OCI-LY7 (cell line): ENCODE measurements at regions not wholly inside any gene's neighbourhood (a gene's known extent, or its start where the extent isn't known, plus 50 kb on each side); places are given as distances from the start of the nearest gene placed in this dataset.

Experiments
- EZH2phosphoT487 ChIP-seq: fragments of 200-600 bp; sonication (generic); IDR thresholded peaks from 2 replicates; pipeline ENCODE4 v1.6.1; 2018; ENCODE audit warnings: low read depth, borderline replicate concordance, mild to moderate bottlenecking, mixed run types, antibody characterized with exemption, low read length, moderate library complexity, mixed read lengths
- TF ChIP-seq, protein P1 (sequence below): fragments of 200-600 bp; sonication (generic); conservative IDR thresholded peaks from 2 replicates; pipeline ENCODE4 v1.5.1; 2014; ENCODE audit warnings: mild to moderate bottlenecking, antibody characterized with exemption, low read length, moderate library complexity, mixed read lengths

DNA sequence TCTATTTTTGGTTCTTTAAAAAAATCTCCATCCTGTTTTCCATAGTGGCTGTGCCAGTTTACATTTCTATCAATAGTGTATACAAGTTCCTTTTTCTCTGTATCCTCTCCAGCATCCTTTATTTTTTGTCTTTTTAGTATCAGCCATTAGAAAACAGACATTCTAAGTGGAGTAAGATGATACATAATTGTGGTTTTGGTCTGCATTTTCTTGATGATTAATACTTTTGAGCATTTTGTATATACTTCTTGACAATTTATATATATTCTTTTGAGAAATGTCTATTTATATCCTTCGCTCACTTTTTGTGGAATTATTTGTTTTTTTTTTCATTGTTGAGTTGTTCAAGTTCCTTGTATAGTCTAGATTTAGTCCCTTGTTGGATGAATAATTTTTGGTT lies 382.2 kb upstream of the SPOCK3 start:
- TF ChIP-seq, protein P1, sequence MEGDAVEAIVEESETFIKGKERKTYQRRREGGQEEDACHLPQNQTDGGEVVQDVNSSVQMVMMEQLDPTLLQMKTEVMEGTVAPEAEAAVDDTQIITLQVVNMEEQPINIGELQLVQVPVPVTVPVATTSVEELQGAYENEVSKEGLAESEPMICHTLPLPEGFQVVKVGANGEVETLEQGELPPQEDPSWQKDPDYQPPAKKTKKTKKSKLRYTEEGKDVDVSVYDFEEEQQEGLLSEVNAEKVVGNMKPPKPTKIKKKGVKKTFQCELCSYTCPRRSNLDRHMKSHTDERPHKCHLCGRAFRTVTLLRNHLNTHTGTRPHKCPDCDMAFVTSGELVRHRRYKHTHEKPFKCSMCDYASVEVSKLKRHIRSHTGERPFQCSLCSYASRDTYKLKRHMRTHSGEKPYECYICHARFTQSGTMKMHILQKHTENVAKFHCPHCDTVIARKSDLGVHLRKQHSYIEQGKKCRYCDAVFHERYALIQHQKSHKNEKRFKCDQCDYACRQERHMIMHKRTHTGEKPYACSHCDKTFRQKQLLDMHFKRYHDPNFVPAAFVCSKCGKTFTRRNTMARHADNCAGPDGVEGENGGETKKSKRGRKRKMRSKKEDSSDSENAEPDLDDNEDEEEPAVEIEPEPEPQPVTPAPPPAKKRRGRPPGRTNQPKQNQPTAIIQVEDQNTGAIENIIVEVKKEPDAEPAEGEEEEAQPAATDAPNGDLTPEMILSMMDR = no peak
- no peak for TF ChIP-seq EZH2phosphoT487
